ENCODE measurements at regions not wholly inside any gene's neighbourhood (a gene's known extent, or its start where the extent isn't known, plus 50 kb on each side); places are given as distances from the start of the nearest gene placed in this dataset.

GRCh38 chr2:129907256-129907998 is 72.0 kb upstream of the RAB6C start:
- Mint-ChIP-seq H3K9me3 (ENCODE audit: low read depth) (no peaks in the 10 kb centered on the region), H3K27me3 (peaks cover 17% of the 10 kb centered on the region), H3K4me1 (ENCODE audit: low read depth) (peaks cover 9% of the 10 kb centered on the region), H3K27ac (peak overlapping the region; percentile 18), H3K4me3 (ENCODE audit: low read depth) (no peak overlapping the region), H3K36me3 (ENCODE audit: insufficient read depth) (no peaks in the 10 kb centered on the region)
- no peak for TF ChIP-seq CTCF (IDR thresholded peaks at IDR 0.05; ENCODE audit: unreplicated experiment)
- peak; percentile 2 for DNase-seq (ENCODE audit: low spot score, unreplicated experiment)

- Mint-ChIP-seq H3K27ac (no peak overlapping the region), H3K9me3 (ENCODE audit: low read depth) (no peaks in the 10 kb centered on the region), H3K27me3 (peaks cover 17% of the 10 kb centered on the region), H3K36me3 (ENCODE audit: insufficient read depth) (no peaks in the 10 kb centered on the region), H3K4me1 (ENCODE audit: low read depth) (peaks cover 7% of the 10 kb centered on the region), H3K4me3 (ENCODE audit: low read depth) (no peak overlapping the region)
- DNase-seq (ENCODE audit: low spot score, unreplicated experiment): peak; percentile 4
- TF ChIP-seq CTCF (IDR thresholded peaks at IDR 0.05; ENCODE audit: unreplicated experiment): no peak
Observed at GRCh38 chr2:129908721-129909373, 70.6 kb upstream of the RAB6C start.

- no peak for DNase-seq (ENCODE audit: low spot score, unreplicated experiment)
- no peak for TF ChIP-seq CTCF (IDR thresholded peaks at IDR 0.05; ENCODE audit: unreplicated experiment)
- H3K27ac Mint-ChIP-seq: no peak overlapping the region
- H3K36me3 Mint-ChIP-seq (ENCODE audit: insufficient read depth): no peaks in the 10 kb centered on the region
- no peak overlapping the region for H3K4me3 Mint-ChIP-seq (ENCODE audit: low read depth)
- peaks cover 2% of the 10 kb centered on the region for H3K4me1 Mint-ChIP-seq (ENCODE audit: low read depth)
- peaks cover 22% of the 10 kb centered on the region for H3K27me3 Mint-ChIP-seq
- no peaks in the 10 kb centered on the region for H3K9me3 Mint-ChIP-seq (ENCODE audit: low read depth)
Observed at GRCh38 chr2:129909651-129910418, 69.6 kb upstream of the RAB6C start.

GRCh38 chr2:129910446-129911362 is 68.8 kb upstream of the RAB6C start:
- DNase-seq (ENCODE audit: low spot score, unreplicated experiment): no peak
- Mint-ChIP-seq H3K4me3 (ENCODE audit: low read depth) (no peak overlapping the region), H3K36me3 (ENCODE audit: insufficient read depth) (no peaks in the 10 kb centered on the region), H3K4me1 (ENCODE audit: low read depth) (peaks cover 2% of the 10 kb centered on the region), H3K9me3 (ENCODE audit: low read depth) (no peaks in the 10 kb centered on the region), H3K27ac (no peak overlapping the region), H3K27me3 (peaks cover 27% of the 10 kb centered on the region)
- no peak for TF ChIP-seq CTCF (IDR thresholded peaks at IDR 0.05; ENCODE audit: unreplicated experiment)
